Ovary (tissue), 7 donors: ENCODE measurements at regions not wholly inside any gene's neighbourhood (a gene's known extent, or its start where the extent isn't known, plus 50 kb on each side); places are given as distances from the start of the nearest gene placed in this dataset.
A peak's percentile ranks its signal among the peaks of the same experiment; 100 is the strongest.

Experiments
- DNase-seq, 5 donors: peaks; one replicate each; pipeline ENCODE4 v3.0.0-alpha.2; 2019 to 2020
- H3K27ac ChIP-seq, 2 donors: fragments of 200-600 bp; one replicate each; pipeline versions ENCODE4 v1.5.1 to v1.8.0; 2019 to 2022
- H3K27me3 ChIP-seq: fragments of 200-600 bp; one replicate; pipeline ENCODE4 v1.8.0; 2022
- H3K36me3 ChIP-seq: fragments of 200-600 bp; sonication (generic); one replicate; pipeline ENCODE4 v1.5.1; 2019
- H3K4me1 ChIP-seq: one replicate; pipeline ENCODE4 v1.8.1; 2013; ENCODE audit warnings: mild to moderate bottlenecking, moderate library complexity; ENCODE audit not compliant: insufficient read depth
- H3K4me3 ChIP-seq: fragments of 200-600 bp; sonication (generic); one replicate; pipeline ENCODE4 v1.5.1; 2017
- H3K9me3 ChIP-seq, 2 donors: fragments of 200-600 bp in 1 of 2; sonication (generic) in 1 of 2; one replicate each; pipeline versions ENCODE4 v1.5.1 to v1.8.1; 2013 to 2019; ENCODE audit warnings: mild to moderate bottlenecking in 1 of 2, moderate library complexity in 1 of 2
- EP300 ChIP-seq: sonication (generic); formaldehyde crosslinking; IDR thresholded peaks from one replicate; pipeline ENCODE4 v1.6.1; 2017; ENCODE audit warnings: antibody characterized with exemption
- POLR2A ChIP-seq: fragments of 450-650 bp; IDR thresholded peaks from one replicate; pipeline ENCODE4 v1.6.1; 2017; ENCODE audit warnings: antibody characterized with exemption, mild to moderate bottlenecking, moderate library complexity
- WGBS, 3 donors: extraction: QIAGEN DNeasy Blood & Tissue Kit in 1 of 3; methylation state at CpG; one replicate each; pipeline versions ENCODE4 v1.1.5 to v1.1.7; 2013 to 2017; 5-methylcytosine and 5-hydroxymethylcytosine counted together
- intact Hi-C, 4 donors: fragments of 100-400 bp; cut with DNase I; formaldehyde crosslinking; loops; one replicate each; pipeline versions ENCODE4 v1.11.0 to v1.15.1; 2022 to 2023
- TF ChIP-seq, protein P1 (sequence below), 3 donors: fragments of 450-650 bp in 2 of 3; fragments of 200-600 bp in 1 of 3; IDR thresholded peaks; one replicate each; pipeline versions ENCODE4 v1.5.1 to v1.8.0; 2016 to 2022; ENCODE audit warnings: antibody characterized with exemption in 3 of 3, mild to moderate bottlenecking in 1 of 3
- donor health status: DM: no; HTN: no; CAD: no; lungs with moderate emphysema.
- donor health status: DM: no; HTN: no; CAD: no.
- donor health status: Bipolar disorder and iron deficiency.
- donor health status: DM: no; HTN: no; CAD: no.
- donor health status: DM: yes; HTN: yes; CAD: no.

DNA sequence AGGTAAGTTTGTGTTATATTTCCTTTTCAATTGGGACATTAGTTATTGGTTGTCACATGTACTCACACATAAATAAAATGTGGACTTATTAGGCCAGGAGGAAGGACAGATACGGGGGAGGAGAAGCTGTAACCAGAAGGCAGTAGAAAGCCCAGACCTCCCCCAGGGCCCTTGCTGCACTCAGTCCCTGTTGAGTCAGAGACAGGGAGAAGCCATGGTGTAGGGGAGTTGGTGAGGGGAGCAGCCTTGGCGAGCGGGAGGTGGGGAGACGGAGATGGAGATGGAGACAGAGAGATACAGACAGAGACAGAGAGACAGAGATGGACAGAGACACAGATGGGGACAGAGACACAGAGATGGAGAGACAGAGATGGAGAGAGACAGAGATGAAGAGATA, 263.2 kb downstream of the DLL1 start:
- no peaks in the 10 kb centered on the region for H3K4me1 ChIP-seq
- no peak overlapping the region for H3K27ac ChIP-seq
- intact Hi-C loops = no loop called here
- 87 to 92% (median 88%) methylated on average over 4 of the region's 4 CpGs for WGBS, 3 donors
- H3K4me3 ChIP-seq = no peak overlapping the region
- H3K27me3 ChIP-seq = no peaks in the 10 kb centered on the region
- peak in 1 of 5 donors; percentile 4 for DNase-seq
- H3K36me3 ChIP-seq = no peaks in the 10 kb centered on the region
- no peaks in the 10 kb centered on the region for H3K9me3 ChIP-seq
- no peak for TF ChIP-seq EP300
- TF ChIP-seq POLR2A = no peak
- TF ChIP-seq, protein P1, sequence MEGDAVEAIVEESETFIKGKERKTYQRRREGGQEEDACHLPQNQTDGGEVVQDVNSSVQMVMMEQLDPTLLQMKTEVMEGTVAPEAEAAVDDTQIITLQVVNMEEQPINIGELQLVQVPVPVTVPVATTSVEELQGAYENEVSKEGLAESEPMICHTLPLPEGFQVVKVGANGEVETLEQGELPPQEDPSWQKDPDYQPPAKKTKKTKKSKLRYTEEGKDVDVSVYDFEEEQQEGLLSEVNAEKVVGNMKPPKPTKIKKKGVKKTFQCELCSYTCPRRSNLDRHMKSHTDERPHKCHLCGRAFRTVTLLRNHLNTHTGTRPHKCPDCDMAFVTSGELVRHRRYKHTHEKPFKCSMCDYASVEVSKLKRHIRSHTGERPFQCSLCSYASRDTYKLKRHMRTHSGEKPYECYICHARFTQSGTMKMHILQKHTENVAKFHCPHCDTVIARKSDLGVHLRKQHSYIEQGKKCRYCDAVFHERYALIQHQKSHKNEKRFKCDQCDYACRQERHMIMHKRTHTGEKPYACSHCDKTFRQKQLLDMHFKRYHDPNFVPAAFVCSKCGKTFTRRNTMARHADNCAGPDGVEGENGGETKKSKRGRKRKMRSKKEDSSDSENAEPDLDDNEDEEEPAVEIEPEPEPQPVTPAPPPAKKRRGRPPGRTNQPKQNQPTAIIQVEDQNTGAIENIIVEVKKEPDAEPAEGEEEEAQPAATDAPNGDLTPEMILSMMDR (IDR thresholded peaks at IDR 0.05) = no peak

DNA sequence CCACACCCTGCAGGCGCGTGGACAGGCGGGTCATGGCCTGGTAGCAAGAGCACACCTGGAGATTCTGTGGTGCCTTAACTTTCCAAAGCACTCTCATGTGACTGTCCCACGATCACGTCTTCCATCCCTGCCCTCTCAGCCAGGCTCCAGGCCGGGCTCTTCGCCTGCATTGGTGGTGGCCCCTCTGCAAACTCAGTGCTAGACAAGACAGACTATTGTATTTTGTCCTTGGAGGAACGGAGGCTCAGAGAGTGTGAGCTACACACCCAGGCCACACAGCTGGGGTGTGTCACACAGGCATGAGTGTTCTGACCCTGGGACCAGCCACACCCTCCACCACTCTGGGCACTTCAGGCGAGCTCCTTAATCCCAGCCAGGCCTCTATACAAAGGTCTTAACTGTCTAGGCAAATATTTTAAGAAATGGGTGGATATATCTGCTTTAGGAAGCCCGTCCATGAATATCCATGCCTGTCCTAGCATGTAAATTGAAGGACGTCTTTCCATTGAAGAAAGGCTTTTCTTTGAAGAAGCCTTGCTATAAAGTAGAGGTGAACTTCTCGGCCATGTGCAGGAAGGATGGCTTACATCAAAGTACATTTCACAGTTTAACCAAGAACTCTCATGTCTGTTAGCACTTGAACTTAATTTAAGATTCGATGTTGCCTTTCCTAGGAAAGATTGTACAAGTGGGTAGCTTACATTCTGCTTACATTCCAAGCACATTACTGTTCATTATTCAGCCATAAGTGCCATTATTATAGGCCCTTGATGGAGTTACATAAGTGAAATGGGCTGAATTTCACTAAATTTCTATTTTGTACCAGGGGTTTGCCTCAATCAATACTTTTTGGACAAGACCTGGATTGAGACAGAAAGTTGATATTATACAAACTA, 263.9 kb downstream of the DLL1 start:
- no peak overlapping the region for H3K27ac ChIP-seq

DNA sequence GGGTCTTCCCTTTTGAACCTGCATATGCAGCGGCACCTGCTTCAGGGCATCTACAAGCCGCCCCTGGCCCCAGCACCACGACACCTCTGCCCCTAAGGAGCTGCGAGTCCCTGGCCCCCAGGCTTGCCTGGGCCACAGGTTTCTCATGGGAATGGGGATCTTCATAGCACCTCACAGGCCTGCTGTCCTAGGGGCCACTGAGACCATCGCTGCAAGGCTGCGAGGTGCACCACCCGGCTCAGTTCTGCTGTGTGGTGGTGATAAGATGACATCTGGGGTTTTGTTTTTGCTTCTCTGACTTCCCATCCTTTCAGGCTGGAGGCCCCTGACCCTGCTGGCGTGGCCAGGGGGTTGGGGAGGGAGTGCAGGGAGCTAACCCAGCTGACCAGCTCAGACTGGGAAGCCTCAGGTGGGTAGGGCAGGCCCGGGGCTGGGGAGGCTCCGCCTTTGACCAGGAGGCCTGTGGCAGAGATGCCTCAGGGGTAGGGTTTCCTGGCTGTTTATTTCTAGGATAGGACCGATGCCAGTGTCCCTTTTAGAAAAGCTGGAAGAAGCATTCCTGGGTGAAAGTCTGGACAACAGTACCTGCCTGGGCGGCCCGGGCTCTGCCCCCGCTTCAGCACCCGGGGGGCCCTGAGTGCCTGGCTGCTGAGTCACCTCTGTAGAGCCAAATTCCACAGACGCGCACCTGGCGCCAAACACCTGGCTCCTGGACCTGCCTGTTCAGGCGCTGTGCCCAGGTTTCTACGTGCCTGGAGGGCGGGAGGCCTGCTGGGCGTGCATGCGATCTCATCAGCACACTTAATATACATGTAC, 264.7 kb downstream of the DLL1 start:
- 89 to 93% (median 91%) methylated on average over 22 to 23 of the region's 23 CpGs for WGBS, 3 donors
- H3K27ac ChIP-seq = no peak overlapping the region
- DNase-seq = peak in 2 of 5 donors; percentile 30 to 41

More for the DNA sequence above, 263.9 kb downstream of the DLL1 start:
- Histone ChIP-seq H3K4me3 (no peak overlapping the region), H3K27me3 (no peaks in the 10 kb centered on the region), H3K36me3 (no peaks in the 10 kb centered on the region), H3K9me3 (no peaks in the 10 kb centered on the region), H3K4me1 (no peaks in the 10 kb centered on the region)
- TF ChIP-seq, protein P1 (IDR thresholded peaks at IDR 0.05) = no peak
- no peak for TF ChIP-seq POLR2A
- TF ChIP-seq EP300 = no peak
- intact Hi-C loops = no loop called here
- WGBS, 3 donors = 82 to 89% (median 84%) methylated on average over 13 of the region's 13 CpGs
- no peak for DNase-seq

DNA sequence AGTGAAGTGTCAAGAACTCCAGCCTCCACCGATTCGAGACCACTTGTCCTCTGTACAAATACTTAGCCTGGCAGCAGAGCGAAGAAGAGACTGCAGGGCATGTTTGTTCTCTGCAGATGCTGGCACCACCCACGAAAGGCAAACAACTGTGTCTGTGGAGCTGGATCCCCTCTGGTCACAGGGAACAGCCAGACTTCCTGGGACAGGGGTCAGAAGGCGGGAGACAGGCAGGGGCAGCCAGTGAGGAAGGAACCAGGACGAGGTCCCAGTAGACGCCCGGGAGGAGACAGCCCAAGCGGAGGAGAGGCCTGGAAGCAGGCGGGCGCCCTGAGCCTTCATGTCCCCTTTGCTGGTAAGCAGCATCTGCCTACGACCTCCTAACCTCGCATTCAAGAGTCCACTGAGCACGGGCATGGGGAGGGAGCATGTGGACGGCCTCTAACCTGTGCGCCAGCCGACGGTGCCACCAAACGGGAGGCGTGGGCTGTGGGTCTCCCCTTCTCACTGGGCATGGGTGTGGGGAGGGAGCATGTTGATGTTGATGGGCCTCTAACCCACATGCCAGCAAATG, 265.5 kb downstream of the DLL1 start:
- Histone ChIP-seq H3K4me1 (no peaks in the 10 kb centered on the region), H3K4me3 (no peak overlapping the region), H3K9me3 (no peaks in the 10 kb centered on the region), H3K36me3 (no peaks in the 10 kb centered on the region), H3K27ac (no peak overlapping the region), H3K27me3 (no peaks in the 10 kb centered on the region)
- WGBS, 3 donors = 79 to 87% (median 85%) methylated on average over 20 of the region's 20 CpGs
- intact Hi-C loops = no loop called here
- peak in 2 of 5 donors; percentile 24 to 32 for DNase-seq
- TF ChIP-seq, protein P1 (IDR thresholded peaks at IDR 0.05) = no peak
- TF ChIP-seq POLR2A (no peak), EP300 (no peak)

More for the DNA sequence above, 264.7 kb downstream of the DLL1 start:
- Histone ChIP-seq H3K27me3 (no peaks in the 10 kb centered on the region), H3K9me3 (no peaks in the 10 kb centered on the region), H3K36me3 (no peaks in the 10 kb centered on the region), H3K4me1 (no peaks in the 10 kb centered on the region), H3K4me3 (no peak overlapping the region)
- TF ChIP-seq EP300 (no peak), POLR2A (no peak)
- TF ChIP-seq, protein P1 (IDR thresholded peaks at IDR 0.05) = no peak
- intact Hi-C loops = no loop called here
